ENCODE measurements at regions not wholly inside any gene's neighbourhood (a gene's known extent, or its start where the extent isn't known, plus 50 kb on each side); places are given as distances from the start of the nearest gene placed in this dataset.
"Not testable (repeated sequence)": the region's sequence is repeated elsewhere in the genome, so short reads cannot be mapped to it uniquely, and the experiment has no call there.

DNA sequence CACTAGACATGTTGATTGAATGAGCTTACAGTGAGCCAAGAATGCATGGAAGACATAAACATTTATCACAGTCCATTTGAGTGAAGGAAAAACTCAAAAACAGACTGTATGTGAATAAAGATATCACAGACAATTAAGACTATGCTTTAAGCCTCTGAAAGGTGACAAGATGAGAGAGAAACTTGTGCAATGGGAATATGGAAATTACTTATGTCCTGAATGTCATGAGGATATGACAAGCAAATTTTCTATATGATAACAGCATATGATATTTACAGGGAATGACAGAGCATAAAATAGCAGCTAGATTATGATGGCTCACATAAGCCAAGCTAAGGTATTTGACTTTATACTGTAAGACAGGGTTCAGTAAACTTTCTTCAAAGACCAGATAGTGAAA, 1153.1 kb upstream of the USP15 start:
- DNase-seq (ENCODE audit: insufficient read length, low spot score) (no peak), FAIRE-seq (no peak)

DNA sequence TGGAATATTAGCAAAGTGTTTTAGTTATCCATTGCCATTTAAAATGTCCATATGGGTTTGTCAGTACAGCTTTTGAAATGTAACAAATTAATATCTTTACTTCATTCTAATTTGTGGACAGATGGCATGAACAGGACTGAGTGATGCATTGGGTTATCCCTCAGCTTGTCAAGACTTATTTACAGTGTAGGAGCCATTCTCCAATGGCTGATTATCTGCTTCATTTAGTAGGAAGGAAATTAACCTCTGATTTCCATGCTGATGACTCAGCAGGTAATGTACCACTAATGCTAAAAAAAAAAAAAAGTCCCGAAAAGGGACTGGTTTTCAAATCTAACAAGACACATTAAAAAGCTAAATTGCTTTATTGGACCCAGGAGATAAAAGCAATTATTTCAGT, 1149.0 kb upstream of the USP15 start:
- FAIRE-seq (no peak), DNase-seq (ENCODE audit: insufficient read length, low spot score) (no peak)

DNA sequence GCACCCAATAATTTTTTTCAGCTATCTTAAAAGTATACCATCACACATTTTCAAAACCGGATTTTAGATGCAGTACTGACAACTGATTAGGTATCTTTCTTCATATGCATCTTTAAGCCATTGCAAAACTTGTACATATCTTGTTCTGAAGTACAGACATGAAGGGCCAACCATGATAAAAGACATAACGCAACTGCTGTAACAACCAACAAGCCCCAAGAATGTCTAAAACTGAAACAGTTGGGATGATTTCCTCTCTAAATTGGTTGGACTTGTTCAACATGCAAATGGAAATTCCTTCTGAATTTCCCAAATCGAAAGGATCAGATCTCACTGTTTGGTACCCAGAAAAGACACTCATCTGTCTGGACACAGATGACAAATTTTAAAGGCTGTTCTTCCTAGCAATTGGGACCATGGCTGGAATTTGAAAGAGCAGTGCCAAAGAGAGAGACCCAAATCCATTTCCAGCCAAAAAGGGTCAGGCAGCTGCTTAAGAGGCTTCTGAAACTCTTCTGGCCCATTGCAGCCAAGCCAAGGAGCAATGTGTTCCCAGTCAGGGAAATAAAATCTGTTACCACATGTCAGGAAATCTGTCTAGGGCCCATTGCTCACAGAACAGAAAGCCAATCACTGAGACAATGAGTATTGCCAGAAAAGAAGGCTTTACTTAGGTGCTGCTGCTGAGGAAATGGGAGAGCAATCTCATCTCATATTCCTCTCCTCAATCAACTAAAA, 1122.4 kb upstream of the USP15 start:
- no peak for FAIRE-seq

DNA sequence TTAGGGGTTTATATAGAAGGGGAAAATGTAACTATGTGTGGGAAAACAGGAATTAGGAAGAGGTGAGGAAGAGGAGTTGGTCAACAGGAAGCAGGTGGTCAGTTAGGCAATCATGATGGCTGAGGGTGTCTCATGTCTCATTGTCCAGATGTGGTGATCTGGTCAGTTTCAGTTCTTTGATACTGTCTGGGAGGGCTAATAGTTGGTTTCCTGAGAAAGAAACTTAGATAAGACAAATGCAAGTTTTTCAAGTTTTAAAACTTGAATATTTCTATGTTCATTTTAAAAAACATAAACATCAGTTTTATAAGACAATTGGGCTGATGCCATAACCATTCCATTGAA, 1121.8 kb upstream of the USP15 start:
- DNase-seq (ENCODE audit: insufficient read length, low spot score): no peak

More for the DNA sequence above, 1122.4 kb upstream of the USP15 start:
- DNase-seq (ENCODE audit: insufficient read length, low spot score): no peak

DNA sequence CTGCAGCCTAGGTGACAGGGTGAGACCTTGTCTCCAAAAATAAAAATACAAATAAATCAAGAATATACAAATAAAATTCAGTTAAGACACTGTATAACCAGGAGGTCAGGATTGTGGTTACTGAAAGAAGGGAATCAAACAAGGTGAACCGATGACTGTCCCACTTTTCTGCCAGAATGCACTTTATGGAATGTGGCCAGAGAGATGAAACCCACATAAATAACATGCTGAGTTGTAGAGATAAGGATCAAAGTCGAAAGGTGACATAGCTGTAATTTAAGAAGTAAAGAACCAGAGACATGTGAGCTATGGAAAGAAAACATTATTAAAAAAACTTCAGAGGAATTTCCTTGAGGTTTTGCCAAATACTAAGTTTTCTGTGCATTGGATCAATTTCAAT, 1098.2 kb upstream of the USP15 start:
- DNase-seq (ENCODE audit: insufficient read length, low spot score): no peak
- no peak for FAIRE-seq

More for the DNA sequence above, 1121.8 kb upstream of the USP15 start:
- FAIRE-seq: no peak

DNA sequence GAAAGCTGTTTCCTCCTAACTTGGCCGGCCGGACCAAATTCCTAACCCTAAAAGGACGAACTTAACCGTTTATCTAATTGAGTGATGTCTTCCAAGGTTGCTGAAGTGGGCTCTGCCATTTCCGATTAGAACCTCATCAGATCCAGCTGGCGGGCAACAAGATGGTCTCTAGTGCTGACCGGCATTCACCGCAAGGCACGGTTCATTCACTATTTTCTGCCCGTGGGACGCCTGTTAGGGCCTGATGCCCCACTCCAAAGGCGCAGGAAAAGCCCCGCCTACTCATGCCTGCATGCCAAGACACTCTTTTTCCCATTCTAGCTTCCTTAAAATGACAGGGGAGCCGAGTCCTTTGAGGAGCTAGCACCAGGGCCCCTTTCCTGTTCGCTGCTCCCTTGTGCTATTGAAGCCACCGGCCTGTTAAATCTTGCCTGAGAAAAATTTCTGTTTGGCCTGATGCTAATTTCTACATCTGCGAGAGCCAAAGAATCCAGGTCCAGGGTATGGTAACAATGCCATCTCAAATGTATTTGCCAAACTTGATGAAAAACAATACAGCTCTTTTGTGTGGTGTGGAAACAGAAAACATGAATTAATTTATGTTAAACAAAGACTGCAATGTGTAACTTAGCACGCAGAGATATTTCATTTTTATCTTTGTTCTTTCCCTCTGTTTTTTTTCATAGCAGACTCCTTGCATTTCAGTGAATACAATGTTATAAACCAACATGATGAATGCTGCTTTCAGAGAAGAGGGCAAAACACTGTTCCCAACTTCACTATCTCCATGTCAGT, 1071.2 kb upstream of the USP15 start:
- FAIRE-seq: no peak
- DNase-seq (ENCODE audit: insufficient read length, low spot score): no peak

DNA sequence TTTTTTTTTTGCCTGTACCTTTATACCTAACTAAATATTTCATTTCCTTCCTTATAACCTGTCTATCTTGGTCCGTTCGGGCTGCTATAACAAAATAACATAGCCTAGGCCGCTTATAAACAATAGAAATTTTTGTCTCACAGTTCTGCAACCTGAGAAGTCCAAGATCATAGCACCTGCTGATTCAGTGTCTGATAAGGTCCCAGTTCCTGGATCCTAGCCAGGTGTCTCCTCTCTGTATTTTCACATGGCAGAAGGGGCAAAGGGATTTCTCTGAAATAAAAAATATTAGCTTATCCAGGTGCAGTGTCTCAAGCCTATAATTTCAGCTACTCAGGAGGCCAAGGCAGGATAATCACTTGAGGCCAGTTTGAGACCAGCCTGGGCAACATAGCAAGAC, 1046.6 kb upstream of the USP15 start:
- FAIRE-seq (no peak), DNase-seq (ENCODE audit: insufficient read length, low spot score) (no peak)

DNA sequence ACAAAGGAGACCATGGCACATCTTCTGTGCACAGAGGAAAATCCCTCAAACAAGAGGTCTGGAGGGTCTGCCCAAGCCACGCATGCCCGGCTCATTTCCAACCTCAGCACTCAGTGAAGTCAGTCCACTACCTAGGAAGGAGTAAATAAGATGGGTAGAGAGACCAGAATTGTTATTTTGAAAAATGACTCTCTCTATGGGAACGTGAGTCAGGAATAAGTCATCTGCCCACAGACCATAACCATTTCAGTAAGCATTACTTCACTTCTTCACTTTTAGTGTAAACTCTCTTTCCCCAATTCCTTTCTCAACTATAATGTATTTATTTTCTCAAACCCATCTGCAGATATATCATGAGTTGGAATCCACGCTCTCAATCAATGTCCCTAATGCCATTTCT, 1039.9 kb upstream of the USP15 start:
- FAIRE-seq: no peak
- no peak for DNase-seq (ENCODE audit: insufficient read length, low spot score)

DNA sequence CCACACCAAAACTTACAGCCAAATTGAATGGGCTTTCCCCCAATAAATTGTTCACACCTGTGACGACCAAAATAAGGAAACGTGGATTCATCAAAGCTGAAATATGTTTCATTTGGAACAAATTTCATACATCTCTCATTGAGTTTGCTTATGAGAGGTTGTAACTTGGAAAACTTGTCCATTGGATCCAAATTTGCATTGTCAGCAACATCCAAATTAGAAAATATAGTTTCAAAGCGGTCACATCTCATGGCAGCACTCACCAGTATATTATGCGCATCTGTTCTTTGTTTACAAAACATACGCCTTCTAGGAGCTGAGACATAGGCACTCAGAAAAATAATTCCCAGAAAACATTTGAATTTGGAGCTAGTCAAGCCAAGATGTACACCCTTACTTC, 1028.2 kb upstream of the USP15 start:
- DNase-seq (ENCODE audit: insufficient read length, low spot score) (no peak), FAIRE-seq (no peak)

DNA sequence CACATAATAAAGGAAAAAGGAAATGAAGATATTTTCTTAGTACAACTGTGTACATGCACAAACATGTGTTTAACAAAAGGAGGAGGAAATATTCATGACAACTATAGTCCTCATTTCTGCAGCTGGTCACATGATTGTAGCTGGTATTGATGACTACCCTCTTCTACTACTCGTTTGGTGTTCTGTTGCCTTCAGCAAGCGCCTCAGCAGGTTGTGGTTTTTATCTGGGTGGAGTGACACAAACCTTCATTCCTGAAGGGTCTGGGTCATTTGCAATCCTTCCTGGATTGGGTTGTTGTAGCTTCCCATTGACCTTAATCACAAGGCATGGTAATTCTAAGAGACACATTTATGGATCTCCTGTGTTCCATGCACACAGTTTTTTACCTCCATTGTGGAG, 1009.9 kb upstream of the USP15 start:
- FAIRE-seq (no peak), DNase-seq (ENCODE audit: insufficient read length, low spot score) (no peak)

DNA sequence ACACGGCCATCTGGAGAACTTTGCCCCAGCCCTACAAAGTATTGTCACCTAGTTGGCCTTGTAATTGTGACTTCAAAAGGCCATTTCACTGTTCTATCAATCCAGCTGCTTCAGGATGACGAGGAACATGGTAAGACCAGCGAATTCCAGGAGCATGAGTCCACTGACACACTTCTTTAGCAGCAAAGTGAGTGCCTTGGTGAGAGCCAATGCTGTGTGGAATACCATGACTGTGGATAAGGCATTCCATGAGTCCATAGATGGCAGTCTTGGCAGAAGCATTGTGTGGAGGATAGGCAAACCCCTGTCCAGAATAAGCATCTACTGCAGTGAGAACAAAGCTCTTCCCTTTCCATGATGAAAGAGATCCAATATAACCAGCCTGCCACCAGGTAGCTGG, 1009.1 kb upstream of the USP15 start:
- no peak for FAIRE-seq
- DNase-seq (ENCODE audit: insufficient read length, low spot score): no peak

DNA sequence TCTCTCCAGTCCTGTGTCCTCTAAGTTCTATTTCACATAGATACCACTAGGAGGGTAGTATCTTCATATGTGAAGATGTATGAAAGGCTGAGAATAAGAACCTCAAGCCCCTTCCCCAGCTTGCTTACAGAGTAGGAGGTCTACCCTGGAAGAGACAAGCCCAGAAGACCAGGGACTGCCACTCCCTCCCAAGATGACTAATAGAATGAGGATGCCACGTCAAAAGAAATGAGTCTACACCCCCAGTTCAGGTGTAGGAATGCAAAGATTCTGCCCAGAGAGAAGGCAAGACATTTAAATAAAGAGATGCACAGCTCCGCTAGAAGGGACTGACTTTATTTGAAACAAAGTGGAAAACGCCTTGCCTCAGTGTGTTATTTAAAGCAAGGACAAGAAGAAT, 1006.0 kb upstream of the USP15 start:
- FAIRE-seq (no peak), DNase-seq (ENCODE audit: insufficient read length, low spot score) (no peak)

DNA sequence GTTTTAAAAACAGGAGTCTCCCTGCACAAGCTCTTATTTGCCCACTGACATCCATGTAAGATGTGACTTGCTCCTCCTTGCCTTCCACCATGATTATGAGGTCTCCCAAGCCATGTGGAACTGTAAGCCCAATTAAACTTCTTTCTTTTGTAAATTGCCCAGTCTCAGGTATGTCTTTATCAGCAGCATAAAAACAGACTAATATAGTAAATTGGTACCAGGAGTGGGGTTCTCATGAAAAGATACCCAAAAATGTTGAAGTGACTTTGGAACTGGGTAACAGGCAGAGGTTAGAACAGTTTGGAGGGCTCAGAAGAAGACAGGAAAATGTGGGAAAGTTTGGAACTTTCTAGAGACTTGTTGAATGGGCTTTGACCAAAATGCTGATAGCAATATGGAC, 995.9 kb upstream of the USP15 start:
- not testable (repeated sequence) for DNase-seq (ENCODE audit: insufficient read length, low spot score); FAIRE-seq

DNA sequence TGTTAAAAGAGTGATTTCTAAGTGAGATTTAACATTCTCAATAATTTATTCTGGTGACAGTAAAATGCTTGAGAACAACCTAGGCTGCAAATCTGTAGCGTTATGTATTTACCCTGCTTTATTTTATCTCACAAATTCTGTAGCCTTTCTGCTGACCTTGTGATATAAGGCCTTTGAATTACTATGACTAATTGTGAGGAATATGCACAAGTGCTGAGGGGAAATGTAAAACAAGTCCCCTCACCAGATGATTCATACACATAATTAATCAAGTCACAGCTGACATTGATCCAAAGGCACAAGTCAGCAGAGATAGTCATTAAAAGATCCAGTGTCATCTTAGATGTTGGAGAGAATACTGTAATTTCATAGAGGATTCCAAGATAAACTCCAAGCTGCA, 992.7 kb upstream of the USP15 start:
- no peak for FAIRE-seq
- no peak for DNase-seq (ENCODE audit: insufficient read length, low spot score)

DNA sequence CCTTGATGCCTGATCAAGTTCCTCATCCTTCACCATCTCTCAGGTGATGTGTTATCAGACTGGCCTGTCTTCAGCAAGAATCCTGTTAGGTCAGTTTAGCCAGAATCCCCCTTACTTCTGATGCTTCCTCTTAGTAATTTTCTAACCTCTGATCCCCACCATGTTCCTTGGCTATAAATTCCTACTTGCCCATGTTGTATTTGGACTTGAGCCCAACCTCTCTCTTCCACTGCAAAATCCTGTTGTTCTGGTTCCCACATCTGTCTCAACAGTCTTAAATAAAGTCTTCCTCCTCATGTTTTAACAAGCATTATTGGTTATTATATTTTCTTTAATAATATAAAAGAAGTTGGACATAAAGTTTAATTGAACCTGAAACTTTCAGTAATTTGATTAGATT, 987.8 kb upstream of the USP15 start:
- no peak for FAIRE-seq

DNA sequence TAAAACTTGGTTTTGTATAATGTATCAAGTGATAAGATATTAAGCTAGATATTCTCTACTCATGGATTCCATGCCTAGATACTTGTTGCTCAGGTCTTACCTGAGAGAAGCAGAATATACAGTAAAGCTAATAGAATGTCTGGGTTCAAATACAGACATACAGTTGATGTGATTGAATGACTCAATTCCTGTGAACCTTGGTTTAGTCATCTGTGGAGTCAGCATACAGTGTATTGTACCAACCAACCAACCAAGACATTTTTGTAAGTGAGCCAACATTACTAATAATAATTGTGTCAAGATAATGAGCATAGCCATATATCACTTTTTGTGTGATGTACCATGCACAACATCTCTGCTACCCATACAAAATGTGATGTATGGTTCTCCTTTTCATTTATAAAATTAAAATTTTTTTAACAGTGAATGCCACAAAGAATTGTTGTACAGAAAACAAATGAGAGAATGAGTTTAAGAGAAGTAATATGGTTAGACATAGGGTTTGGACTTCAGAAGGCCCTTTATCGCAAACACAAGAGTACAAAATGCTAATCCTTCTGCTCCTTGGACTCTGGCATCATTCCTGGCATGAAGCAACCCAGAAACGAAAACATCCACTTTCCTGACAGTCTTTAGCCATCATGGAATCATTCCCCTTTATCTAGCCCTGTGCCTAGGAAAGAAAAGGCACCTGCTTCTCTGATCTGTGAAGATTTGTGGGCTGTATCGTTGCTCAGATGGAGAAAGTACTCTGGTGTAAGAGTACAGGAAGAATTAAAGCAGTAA, 977.2 kb upstream of the USP15 start:
- no peak for DNase-seq (ENCODE audit: insufficient read length, low spot score)
- no peak for FAIRE-seq

More for the DNA sequence above, 987.8 kb upstream of the USP15 start:
- DNase-seq (ENCODE audit: insufficient read length, low spot score): no peak

DNA sequence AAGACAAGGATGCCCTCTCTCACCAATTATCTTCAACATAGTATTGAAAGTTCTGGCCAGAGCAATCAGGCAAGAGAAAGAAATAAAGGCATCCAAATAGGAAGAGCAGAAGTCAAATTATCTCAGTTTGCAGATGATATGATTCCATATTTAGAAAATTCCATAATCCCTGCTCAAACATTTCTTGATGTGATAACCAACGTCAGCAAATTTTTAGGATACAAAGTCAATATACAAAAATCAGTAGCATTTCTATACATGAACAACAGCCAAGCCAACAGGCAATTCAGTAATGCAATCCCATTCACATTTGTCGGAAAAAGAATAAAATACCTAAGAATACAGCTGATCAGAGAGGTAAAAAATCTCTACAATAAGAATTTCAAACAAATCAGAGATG, 969.7 kb upstream of the USP15 start:
- DNase-seq (ENCODE audit: insufficient read length, low spot score): no peak
- no peak for FAIRE-seq

DNA sequence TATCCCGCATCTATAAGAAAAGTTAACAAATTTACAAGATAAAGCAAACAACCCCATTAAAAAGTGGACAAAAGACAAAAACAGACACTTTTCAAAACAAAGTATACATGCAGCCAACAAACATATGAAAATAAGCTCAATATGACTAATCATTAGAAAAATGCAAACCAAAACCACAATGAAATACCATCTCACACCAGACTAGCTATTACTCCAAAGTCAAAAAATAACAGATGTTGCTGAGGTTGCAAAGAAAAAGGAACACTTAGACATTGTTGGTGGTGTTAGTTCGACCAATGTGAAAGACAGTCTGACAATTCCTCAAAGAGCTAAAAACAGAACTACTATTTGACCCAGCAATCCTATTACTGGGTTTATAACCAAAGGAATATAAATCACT, 968.6 kb upstream of the USP15 start:
- DNase-seq (ENCODE audit: insufficient read length, low spot score): no peak
- FAIRE-seq: no peak

DNA sequence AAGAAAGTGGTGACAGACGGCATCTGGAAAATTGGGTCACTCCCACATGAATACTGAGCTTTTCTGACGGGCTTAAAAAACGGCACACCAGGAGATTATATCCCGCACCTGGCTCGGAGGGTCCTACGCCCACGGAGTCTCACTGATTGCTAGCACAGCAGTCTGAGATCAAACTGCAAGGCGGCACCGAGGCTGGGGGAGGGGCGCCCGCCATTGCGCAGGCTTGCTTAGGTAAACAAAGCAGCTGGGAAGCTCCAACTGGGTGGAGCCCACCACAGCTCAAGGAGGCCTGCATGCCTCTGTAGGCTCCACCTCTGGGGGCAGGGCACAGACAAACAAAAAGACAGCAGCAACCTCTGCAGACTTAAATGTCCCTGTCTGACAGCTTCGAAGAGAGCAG, 966.2 kb upstream of the USP15 start:
- not testable (repeated sequence) for DNase-seq (ENCODE audit: insufficient read length, low spot score); FAIRE-seq

DNA sequence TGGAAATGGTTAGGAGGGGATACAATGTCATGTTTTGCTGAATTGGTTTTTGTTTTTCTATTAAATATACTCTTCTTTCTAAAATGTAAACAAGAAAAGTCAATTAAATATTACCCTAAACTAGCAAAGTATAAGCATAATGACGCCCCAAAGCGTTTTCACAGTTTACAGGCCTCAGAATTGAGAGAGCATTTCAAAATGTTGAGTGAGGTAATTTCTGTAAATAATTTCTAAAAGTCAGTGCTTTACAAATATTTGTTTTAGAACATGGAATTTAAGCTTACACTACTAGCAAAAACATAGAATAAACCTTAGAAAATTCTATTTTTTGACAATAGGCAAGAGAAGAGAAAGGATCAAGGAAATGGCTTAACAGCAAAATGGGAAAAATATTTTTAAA, 958.4 kb upstream of the USP15 start:
- DNase-seq (ENCODE audit: insufficient read length, low spot score): no peak
- FAIRE-seq: no peak

DNA sequence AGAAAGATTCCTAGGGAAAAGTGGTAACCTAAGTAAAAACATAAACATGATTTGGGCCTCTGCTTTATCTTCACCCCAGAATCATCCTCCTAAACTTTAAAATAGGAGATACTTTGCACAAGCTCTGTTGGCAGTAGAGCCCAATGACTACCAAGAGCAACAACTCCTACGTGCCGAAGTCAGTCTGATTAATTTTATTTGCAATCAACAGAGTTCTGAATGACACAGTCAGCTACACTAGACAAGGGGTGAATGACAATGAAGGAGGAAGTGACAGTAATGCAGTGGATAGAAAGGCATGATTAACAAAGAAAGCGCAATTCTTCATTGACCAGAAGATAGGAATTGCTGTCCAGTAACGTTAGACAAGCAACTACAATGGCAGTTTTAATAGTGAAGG, 957.9 kb upstream of the USP15 start:
- DNase-seq (ENCODE audit: insufficient read length, low spot score) (no peak), FAIRE-seq (no peak)

DNA sequence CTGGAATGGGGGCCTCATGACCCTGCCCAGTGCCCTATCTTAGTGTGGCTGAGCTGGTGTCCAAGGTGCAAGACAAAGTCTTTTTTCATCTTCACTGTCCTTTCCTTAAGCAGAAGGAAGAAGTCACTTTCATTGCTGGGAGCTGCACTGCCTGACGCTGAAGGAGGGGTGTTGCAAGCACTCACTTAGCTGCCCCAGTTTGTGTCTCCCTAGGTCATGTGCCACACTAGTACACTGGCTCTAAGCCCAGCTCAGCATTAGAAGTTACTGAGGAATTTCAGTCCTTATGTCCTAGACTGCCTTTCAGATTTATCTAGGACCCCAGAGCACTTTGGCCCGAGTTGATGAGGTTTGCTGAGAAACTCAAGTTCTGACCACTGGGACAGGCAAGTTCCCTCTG, 952.0 kb upstream of the USP15 start:
- no peak for FAIRE-seq
- DNase-seq (ENCODE audit: insufficient read length, low spot score): no peak

Measured in HTR-8/SVneo (cell line).